ENCODE measurements at regions not wholly inside any gene's neighbourhood (a gene's known extent, or its start where the extent isn't known, plus 50 kb on each side); places are given as distances from the start of the nearest gene placed in this dataset.

GRCh38 chr1:29412591-29412990 lies 176.3 kb downstream of the PTPRU start:
- Histone ChIP-seq H3K36me3 (no peaks in the 10 kb centered on the region), H3K27me3 (no peaks in the 10 kb centered on the region), H3K27ac (no peak overlapping the region), H3K9me3 (no peaks in the 10 kb centered on the region), H3K4me1 (ENCODE audit: insufficient read depth) (no peaks in the 10 kb centered on the region), H3K4me3 (no peak overlapping the region)
- TF ChIP-seq CTCF (IDR thresholded peaks at IDR 0.05) (no peak), POLR2A (IDR thresholded peaks at IDR 0.05) (no peak), EP300 (IDR thresholded peaks at IDR 0.05) (no peak)
- 48 to 56% (median 51%) methylated on average over 6 of the region's 6 CpGs for WGBS, 3 donors
- no peak for DNase-seq
- intact Hi-C loops (cut with DNase I): no loop called here

GRCh38 chr1:29410476-29410875 lies 174.2 kb downstream of the PTPRU start:
- Histone ChIP-seq H3K4me3 (no peak overlapping the region), H3K4me1 (ENCODE audit: insufficient read depth) (no peaks in the 10 kb centered on the region), H3K27me3 (no peaks in the 10 kb centered on the region), H3K27ac (no peak overlapping the region), H3K36me3 (no peaks in the 10 kb centered on the region), H3K9me3 (no peaks in the 10 kb centered on the region)
- intact Hi-C loops (cut with DNase I): no loop called here
- WGBS, 3 donors: 68 to 86% (median 76%) methylated on average over 6 of the region's 6 CpGs
- TF ChIP-seq EP300 (IDR thresholded peaks at IDR 0.05): no peak
- no peak for TF ChIP-seq CTCF (IDR thresholded peaks at IDR 0.05)
- no peak for TF ChIP-seq POLR2A (IDR thresholded peaks at IDR 0.05)
- DNase-seq: no peak

- H3K27ac ChIP-seq: no peak overlapping the region
- TF ChIP-seq EP300 (IDR thresholded peaks at IDR 0.05) (no peak), CTCF (IDR thresholded peaks at IDR 0.05) (no peak)
- no peak overlapping the region for H3K4me3 ChIP-seq
- no peaks in the 10 kb centered on the region for H3K27me3 ChIP-seq
- intact Hi-C loops (cut with DNase I): no loop called here
- no peaks in the 10 kb centered on the region for H3K36me3 ChIP-seq
- no peaks in the 10 kb centered on the region for H3K4me1 ChIP-seq (ENCODE audit: insufficient read depth)
- DNase-seq: no peak
- H3K9me3 ChIP-seq: no peaks in the 10 kb centered on the region
- WGBS, 3 donors: 47 to 96% (median 86%) methylated on average over 2 of the region's 2 CpGs
Measured at GRCh38 chr1:29409616-29410015, 173.3 kb downstream of the PTPRU start.

GRCh38 chr1:29408831-29409605 lies 172.7 kb downstream of the PTPRU start:
- Histone ChIP-seq H3K27me3 (no peaks in the 10 kb centered on the region), H3K4me3 (no peak overlapping the region), H3K9me3 (no peaks in the 10 kb centered on the region), H3K27ac (no peak overlapping the region), H3K4me1 (ENCODE audit: insufficient read depth) (no peaks in the 10 kb centered on the region), H3K36me3 (no peaks in the 10 kb centered on the region)
- DNase-seq: no peak
- WGBS, 3 donors: 51 to 65% (median 55%) methylated on average over 8 of the region's 8 CpGs
- TF ChIP-seq POLR2A (IDR thresholded peaks at IDR 0.05): no peak
- no peak for TF ChIP-seq EP300 (IDR thresholded peaks at IDR 0.05)
- no peak for TF ChIP-seq CTCF (IDR thresholded peaks at IDR 0.05)
- intact Hi-C loops (cut with DNase I): no loop called here

Measured in ovary (tissue), 7 donors.